CD4-positive, alpha-beta memory T cell (primary cell): ENCODE measurements at regions not wholly inside any gene's neighbourhood (a gene's known extent, or its start where the extent isn't known, plus 50 kb on each side); places are given as distances from the start of the nearest gene placed in this dataset.

Experiments used
- CTCF ChIA-PET: fragments of 350-600 bp; sonication (Branson Sonifier 250); formaldehyde crosslinking; loops from one replicate; lab custom pipeline; 2021; ENCODE audit warnings: inconsistent platforms; ENCODE audit not compliant: partially characterized antibody; lab: Charles Lee
- POLR2A ChIA-PET: fragments of 350-600 bp; sonication (Branson Sonifier 250); formaldehyde crosslinking; loops from one replicate; lab custom pipeline; 2021; ENCODE audit not compliant: partially characterized antibody; lab: Charles Lee
- DNase-seq, 5 donors: peaks; one replicate each; pipeline versions ENCODE4 v3.0.0 to v3.0.0-alpha.2; 2020 to 2022; ENCODE audit warnings: mixed read lengths in 1 of 5
- H3K27ac ChIP-seq: one replicate; pipeline ENCODE4 v1.7.0; 2013; ENCODE audit warnings: low read depth, low read length
- H3K27me3 ChIP-seq: 2 replicates; pipeline ENCODE4 v1.7.0; 2013; ENCODE audit warnings: mild to moderate bottlenecking, low read length, moderate library complexity; ENCODE audit not compliant: insufficient read depth
- H3K36me3 ChIP-seq: 2 replicates; pipeline ENCODE4 v1.7.0; 2013; ENCODE audit warnings: mild to moderate bottlenecking, low read length, moderate library complexity; ENCODE audit not compliant: insufficient read depth
- H3K4me1 ChIP-seq: 2 replicates; pipeline ENCODE4 v1.7.0; 2013; ENCODE audit warnings: mild to moderate bottlenecking, low read length, moderate library complexity; ENCODE audit not compliant: insufficient read depth
- H3K4me3 ChIP-seq, 2 donors: one replicate each; pipeline ENCODE4 v1.7.0; 2013; ENCODE audit warnings: low read length in 2 of 2, mild to moderate bottlenecking in 1 of 2
- H3K9me3 ChIP-seq, 2 donors: one replicate each; pipeline ENCODE4 v1.7.0; 2013; ENCODE audit warnings: low read length in 2 of 2, control low read depth in 1 of 2; ENCODE audit not compliant: control insufficient read depth in 1 of 2
- H3K27ac Mint-ChIP-seq, 7 donors: one replicate each; pipeline ENCODE4 v1.8.0; 2020 to 2021; ENCODE audit warnings: mixed read lengths in 7 of 7, mild to moderate bottlenecking in 6 of 7, inconsistent platforms in 3 of 7, moderate library complexity in 3 of 7
- H3K27me3 Mint-ChIP-seq, 2 donors: one replicate each; pipeline ENCODE4 v1.8.0; 2020 to 2021; ENCODE audit warnings: mixed read lengths in 2 of 2
- H3K36me3 Mint-ChIP-seq, 2 donors: one replicate each; pipeline ENCODE4 v1.8.0; 2020 to 2021; ENCODE audit warnings: mixed read lengths in 2 of 2, inconsistent platforms in 1 of 2, mild to moderate bottlenecking in 1 of 2
- H3K4me1 Mint-ChIP-seq, 4 donors: one replicate each; pipeline ENCODE4 v1.8.0; 2020 to 2021; ENCODE audit warnings: mixed read lengths in 4 of 4, mild to moderate bottlenecking in 1 of 4
- H3K4me3 Mint-ChIP-seq, 8 donors: one replicate each; pipeline ENCODE4 v1.8.0; 2020 to 2021; ENCODE audit warnings: mixed read lengths in 8 of 8, mild to moderate bottlenecking in 7 of 8, moderate library complexity in 6 of 8, inconsistent platforms in 3 of 8
- H3K9me3 Mint-ChIP-seq, 8 donors: one replicate each; pipeline ENCODE4 v1.8.0; 2020 to 2021; ENCODE audit warnings: mixed read lengths in 8 of 8, mild to moderate bottlenecking in 5 of 8, inconsistent platforms in 3 of 8, moderate library complexity in 1 of 8
- intact Hi-C: fragments of 100-400 bp; cut with micrococcal nuclease; formaldehyde crosslinking; loops from one replicate; pipeline ENCODE4 v1.15.1; 2023

GRCh38 chr1:11338284-11338924 is 65.4 kb downstream of the UBIAD1 start:
- Mint-ChIP-seq H3K4me1 (peaks cover 0 to 5% (median 4%) of the 10 kb centered on the region in 4 donors), H3K9me3 (no peaks in the 10 kb centered on the region), H3K36me3 (no peaks in the 10 kb centered on the region), H3K27ac (no peak overlapping the region), H3K4me3 (no peak overlapping the region), H3K27me3 (peaks cover 14 to 15% of the 10 kb centered on the region in 2 donors)
- no peak overlapping the region for H3K4me3 ChIP-seq
- H3K36me3 ChIP-seq, result no peaks in the 10 kb centered on the region
- intact Hi-C loops, result no loop called here
- ChIA-PET POLR2A (interaction anchor here (0.9 kb wide), 1 partner anchor 381 kb away, joined by 3 read pairs; no protein-coding TSS in a partner anchor), CTCF (interaction anchor here (0.7 to 1.2 kb wide), 5 partner anchors 12 to 305 kb away, joined by 3 to 6 read pairs (median 4); no protein-coding TSS in a partner anchor)
- no peak for DNase-seq
- H3K27me3 ChIP-seq, result no peaks in the 10 kb centered on the region
- H3K4me1 ChIP-seq, result no peaks in the 10 kb centered on the region
- no peak overlapping the region for H3K27ac ChIP-seq
- no peaks in the 10 kb centered on the region for H3K9me3 ChIP-seq

- no peak overlapping the region for H3K4me3 ChIP-seq
- no peaks in the 10 kb centered on the region for H3K9me3 Mint-ChIP-seq
- H3K4me1 Mint-ChIP-seq, result peaks cover 0 to 5% (median 4%) of the 10 kb centered on the region in 4 donors
- H3K27ac ChIP-seq, result no peak overlapping the region
- no peaks in the 10 kb centered on the region for H3K27me3 ChIP-seq
- CTCF ChIA-PET, result interaction anchor here (0.7 to 1.7 kb wide), 4 partner anchors 85 to 304 kb away, joined by 3 to 7 read pairs (median 4); no protein-coding TSS in a partner anchor
- H3K36me3 ChIP-seq, result no peaks in the 10 kb centered on the region
- intact Hi-C loops, result no loop called here
- no peaks in the 10 kb centered on the region for H3K9me3 ChIP-seq
- H3K4me1 ChIP-seq, result no peaks in the 10 kb centered on the region
- no peaks in the 10 kb centered on the region for H3K36me3 Mint-ChIP-seq
- peaks cover 14 to 17% of the 10 kb centered on the region in 2 donors for H3K27me3 Mint-ChIP-seq
- H3K4me3 Mint-ChIP-seq, result peak overlapping the region in 1 of 8 donors; percentile 14
- peak overlapping the region in 1 of 7 donors; percentile 22 for H3K27ac Mint-ChIP-seq
- DNase-seq, result no peak
- POLR2A ChIA-PET, result interaction anchor here (0.6 kb wide), 1 partner anchor 37 kb away, joined by 3 read pairs; no protein-coding TSS in a partner anchor
Observed at GRCh38 chr1:11339346-11340232, 66.6 kb downstream of the UBIAD1 start.

- CTCF ChIA-PET, result interaction anchor here (1.2 to 1.7 kb wide), 2 partner anchors 86 to 302 kb away, joined by 3 to 7 read pairs; no protein-coding TSS in a partner anchor
- Mint-ChIP-seq H3K27ac (peak overlapping the region in 1 of 7 donors; percentile 22), H3K27me3 (peaks cover 14 to 17% of the 10 kb centered on the region in 2 donors), H3K36me3 (no peaks in the 10 kb centered on the region), H3K4me1 (peaks cover 0 to 5% (median 4%) of the 10 kb centered on the region in 4 donors), H3K9me3 (no peaks in the 10 kb centered on the region), H3K4me3 (no peak overlapping the region)
- Histone ChIP-seq H3K27ac (no peak overlapping the region), H3K4me1 (no peaks in the 10 kb centered on the region), H3K27me3 (no peaks in the 10 kb centered on the region), H3K36me3 (no peaks in the 10 kb centered on the region), H3K4me3 (no peak overlapping the region), H3K9me3 (no peaks in the 10 kb centered on the region)
- DNase-seq, result no peak
- intact Hi-C loops, result no loop called here
- POLR2A ChIA-PET, result no interaction called here
Observed at GRCh38 chr1:11340233-11340632, 67.2 kb downstream of the UBIAD1 start.

- Mint-ChIP-seq H3K27me3 (peaks cover 14 to 17% of the 10 kb centered on the region in 2 donors), H3K27ac (no peak overlapping the region), H3K36me3 (no peaks in the 10 kb centered on the region), H3K4me3 (no peak overlapping the region), H3K9me3 (no peaks in the 10 kb centered on the region), H3K4me1 (peaks cover 0 to 5% (median 4%) of the 10 kb centered on the region in 4 donors)
- Histone ChIP-seq H3K36me3 (no peaks in the 10 kb centered on the region), H3K27me3 (no peaks in the 10 kb centered on the region), H3K27ac (no peak overlapping the region), H3K4me1 (no peaks in the 10 kb centered on the region), H3K9me3 (no peaks in the 10 kb centered on the region), H3K4me3 (no peak overlapping the region)
- DNase-seq, result no peak
- intact Hi-C loops, result no loop called here
- CTCF ChIA-PET, result no interaction called here
- POLR2A ChIA-PET, result no interaction called here
Observed at GRCh38 chr1:11341901-11342552, 69.0 kb downstream of the UBIAD1 start.

- peaks cover 0 to 3% (median 2%) of the 10 kb centered on the region in 4 donors for H3K4me1 Mint-ChIP-seq
- no peaks in the 10 kb centered on the region for H3K36me3 Mint-ChIP-seq
- Histone ChIP-seq H3K27me3 (no peaks in the 10 kb centered on the region), H3K36me3 (no peaks in the 10 kb centered on the region), H3K4me1 (no peaks in the 10 kb centered on the region), H3K9me3 (no peaks in the 10 kb centered on the region), H3K27ac (no peak overlapping the region), H3K4me3 (no peak overlapping the region)
- H3K9me3 Mint-ChIP-seq, result no peaks in the 10 kb centered on the region
- no peak for DNase-seq
- POLR2A ChIA-PET, result no interaction called here
- CTCF ChIA-PET, result interaction anchor here (0.6 to 1.7 kb wide), 2 partner anchors 22 to 29 kb away, joined by 3 to 5 read pairs; no protein-coding TSS in a partner anchor
- peaks cover 12 to 15% of the 10 kb centered on the region in 2 donors for H3K27me3 Mint-ChIP-seq
- intact Hi-C loops, result no loop called here
- no peak overlapping the region for H3K4me3 Mint-ChIP-seq
- H3K27ac Mint-ChIP-seq, result no peak overlapping the region
Observed at GRCh38 chr1:11342621-11343032, 69.6 kb downstream of the UBIAD1 start.

- ChIA-PET CTCF (no interaction called here), POLR2A (no interaction called here)
- H3K4me3 Mint-ChIP-seq, result no peak overlapping the region
- no peaks in the 10 kb centered on the region for H3K36me3 Mint-ChIP-seq
- Histone ChIP-seq H3K27me3 (no peaks in the 10 kb centered on the region), H3K4me1 (no peaks in the 10 kb centered on the region), H3K4me3 (no peak overlapping the region), H3K27ac (no peak overlapping the region), H3K9me3 (no peaks in the 10 kb centered on the region), H3K36me3 (no peaks in the 10 kb centered on the region)
- DNase-seq, result no peak
- H3K27me3 Mint-ChIP-seq, result peaks cover 2 to 6% of the 10 kb centered on the region in 2 donors
- intact Hi-C loops, result no loop called here
- no peak overlapping the region for H3K27ac Mint-ChIP-seq
- H3K9me3 Mint-ChIP-seq, result peaks cover 0 to 19% (median 8%) of the 10 kb centered on the region in 8 donors
- H3K4me1 Mint-ChIP-seq, result peaks cover 0 to 7% (median 5%) of the 10 kb centered on the region in 4 donors
Observed at GRCh38 chr1:11345971-11346715, 73.1 kb downstream of the UBIAD1 start.
